AG09309 (cell line): ENCODE measurements at regions not wholly inside any gene's neighbourhood (a gene's known extent, or its start where the extent isn't known, plus 50 kb on each side); places are given as distances from the start of the nearest gene placed in this dataset.

Experiments
- DNase-seq: peaks from one replicate; pipeline ENCODE4 v3.0.0-alpha.2; 2010; ENCODE audit warnings: low read depth
- H3K4me3 ChIP-seq: 2 replicates; pipeline ENCODE4 v1.5.1; 2011; ENCODE audit warnings: mild to moderate bottlenecking, low read depth, low read length, moderate library complexity; ENCODE audit not compliant: control insufficient read depth
- CTCF ChIP-seq: IDR thresholded peaks from 2 replicates; pipeline ENCODE4 v1.5.1; 2011; ENCODE audit warnings: mild to moderate bottlenecking, low read depth, low read length, inconsistent platforms; ENCODE audit not compliant: insufficient read depth, control insufficient read depth; ENCODE audit errors: missing control alignments

- DNase-seq = no peak
- no peak for TF ChIP-seq CTCF
- no peak overlapping the region for H3K4me3 ChIP-seq
Observed at GRCh38 chr6:92752114-92752513, 667.2 kb downstream of the EPHA7 start.

- no peak overlapping the region for H3K4me3 ChIP-seq
- no peak for TF ChIP-seq CTCF
- DNase-seq = no peak
Observed at GRCh38 chr6:92748131-92748530, 671.2 kb downstream of the EPHA7 start.

GRCh38 chr6:92737983-92738382 is 681.4 kb downstream of the EPHA7 start:
- no peak overlapping the region for H3K4me3 ChIP-seq
- no peak for TF ChIP-seq CTCF
- DNase-seq = no peak

GRCh38 chr6:92723390-92723931 is 695.9 kb downstream of the EPHA7 start:
- no peak for DNase-seq
- no peak overlapping the region for H3K4me3 ChIP-seq
- TF ChIP-seq CTCF = no peak

GRCh38 chr6:92719773-92720172 is 699.6 kb downstream of the EPHA7 start:
- TF ChIP-seq CTCF = no peak
- no peak for DNase-seq
- H3K4me3 ChIP-seq = no peak overlapping the region

GRCh38 chr6:92716638-92717037 is 702.7 kb downstream of the EPHA7 start:
- H3K4me3 ChIP-seq = no peak overlapping the region
- DNase-seq = no peak
- TF ChIP-seq CTCF = no peak

GRCh38 chr6:92715991-92716390 is 703.4 kb downstream of the EPHA7 start:
- H3K4me3 ChIP-seq = no peak overlapping the region
- no peak for DNase-seq
- no peak for TF ChIP-seq CTCF
